Kidney (tissue), 13 donors: ENCODE measurements at regions not wholly inside any gene's neighbourhood (a gene's known extent, or its start where the extent isn't known, plus 50 kb on each side); places are given as distances from the start of the nearest gene placed in this dataset.

ENCODE experiments used
- DNase-seq, 5 donors: peaks; one replicate each; pipeline ENCODE4 v3.0.0-alpha.2; 2013 to 2020
- FAIRE-seq: peaks from 2 replicates; lab custom pipeline; 2012; peaks lifted over from hg19 to GRCh38; lab: Jason Lieb, UNC
- H3K27ac ChIP-seq, 2 donors: one replicate each; pipeline ENCODE4 v1.7.0; 2013; ENCODE audit warnings: low read depth in 2 of 2, low read length in 2 of 2, inconsistent platforms in 1 of 2
- H3K27me3 ChIP-seq: one replicate; pipeline ENCODE4 v1.7.1; 2013; ENCODE audit warnings: low read length, inconsistent platforms; ENCODE audit not compliant: control insufficient read depth, insufficient read depth
- H3K36me3 ChIP-seq, 3 donors: one replicate each; pipeline versions ENCODE4 v1.7.0 to v1.7.1; 2013; ENCODE audit warnings: low read length in 3 of 3, control low read depth in 1 of 3, inconsistent platforms in 1 of 3; ENCODE audit not compliant: insufficient read depth in 3 of 3, control insufficient read depth in 2 of 3
- H3K4me1 ChIP-seq, 3 donors: one replicate each; pipeline versions ENCODE4 v1.7.0 to v1.7.1; 2013; ENCODE audit warnings: low read length in 3 of 3, inconsistent platforms in 1 of 3, low read depth in 1 of 3; ENCODE audit not compliant: control insufficient read depth in 2 of 3, insufficient read depth in 2 of 3
- H3K4me3 ChIP-seq, 3 donors: one replicate each; pipeline versions ENCODE4 v1.7.0 to v1.8.1; 2013; ENCODE audit warnings: low read length in 3 of 3, control low read depth in 1 of 3, inconsistent platforms in 1 of 3
- H3K9ac ChIP-seq, 3 donors: one replicate each; pipeline versions ENCODE4 v1.7.0 to v1.7.1; 2013; ENCODE audit warnings: low read length in 3 of 3, control low read depth in 1 of 3, inconsistent platforms in 1 of 3
- H3K9me3 ChIP-seq, 3 donors: one replicate each; pipeline versions ENCODE4 v1.7.0 to v1.7.1; 2013; ENCODE audit warnings: low read length in 3 of 3, control low read depth in 1 of 3, inconsistent platforms in 1 of 3; ENCODE audit not compliant: control insufficient read depth in 2 of 3, insufficient read depth in 1 of 3
- intact Hi-C: fragments of 100-400 bp; cut with DNase I; formaldehyde crosslinking; loops from one replicate; pipeline ENCODE4 v1.11.1; 2022
- TF ChIP-seq, protein P1 (sequence below): IDR thresholded peaks from 3 replicates; pipeline ENCODE4 v1.5.1; 2012; ENCODE audit warnings: mild to moderate bottlenecking, moderate library complexity, borderline replicate concordance; ENCODE audit not compliant: insufficient read depth; ENCODE audit errors: extremely low read depth
- donor health status: control.
- donor health status: control.
- donor health status: control.
- donor health status: control.
- donor health status: control.
- donor health status: DM: yes; HTN: yes; CAD: no.
- donor health status: Normal renal cell carcinoma (clear cell type).

DNA sequence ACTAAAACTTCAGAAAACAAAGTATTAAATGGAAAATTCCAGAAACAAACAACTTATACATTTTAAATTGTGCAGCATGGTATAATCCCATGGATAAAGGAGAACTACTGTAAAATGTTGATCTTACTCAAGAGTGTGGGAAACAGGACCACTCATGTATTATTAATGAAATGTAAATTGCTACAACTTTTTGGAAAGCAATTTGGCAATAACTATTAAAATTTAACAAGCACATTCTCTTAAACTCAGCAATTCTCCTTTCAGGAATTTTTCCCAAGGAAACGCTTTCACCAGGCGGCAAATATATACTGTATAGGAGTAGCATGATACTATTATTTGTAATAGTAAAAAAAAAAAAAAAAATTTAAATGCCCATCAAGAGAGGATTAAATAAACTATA, 284.5 kb upstream of the AMIGO2 start:
- TF ChIP-seq, protein P1, sequence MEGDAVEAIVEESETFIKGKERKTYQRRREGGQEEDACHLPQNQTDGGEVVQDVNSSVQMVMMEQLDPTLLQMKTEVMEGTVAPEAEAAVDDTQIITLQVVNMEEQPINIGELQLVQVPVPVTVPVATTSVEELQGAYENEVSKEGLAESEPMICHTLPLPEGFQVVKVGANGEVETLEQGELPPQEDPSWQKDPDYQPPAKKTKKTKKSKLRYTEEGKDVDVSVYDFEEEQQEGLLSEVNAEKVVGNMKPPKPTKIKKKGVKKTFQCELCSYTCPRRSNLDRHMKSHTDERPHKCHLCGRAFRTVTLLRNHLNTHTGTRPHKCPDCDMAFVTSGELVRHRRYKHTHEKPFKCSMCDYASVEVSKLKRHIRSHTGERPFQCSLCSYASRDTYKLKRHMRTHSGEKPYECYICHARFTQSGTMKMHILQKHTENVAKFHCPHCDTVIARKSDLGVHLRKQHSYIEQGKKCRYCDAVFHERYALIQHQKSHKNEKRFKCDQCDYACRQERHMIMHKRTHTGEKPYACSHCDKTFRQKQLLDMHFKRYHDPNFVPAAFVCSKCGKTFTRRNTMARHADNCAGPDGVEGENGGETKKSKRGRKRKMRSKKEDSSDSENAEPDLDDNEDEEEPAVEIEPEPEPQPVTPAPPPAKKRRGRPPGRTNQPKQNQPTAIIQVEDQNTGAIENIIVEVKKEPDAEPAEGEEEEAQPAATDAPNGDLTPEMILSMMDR = no peak
- FAIRE-seq = no peak
- H3K27me3 ChIP-seq = no peaks in the 10 kb centered on the region
- intact Hi-C loops = no loop called here
- H3K9ac ChIP-seq = no peak overlapping the region
- no peak for DNase-seq
- no peak overlapping the region for H3K4me3 ChIP-seq
- peaks cover 0 to 2% (median 0%) of the 10 kb centered on the region in 3 donors for H3K9me3 ChIP-seq
- H3K4me1 ChIP-seq = peaks cover 0 to 5% (median 0%) of the 10 kb centered on the region in 3 donors
- no peak overlapping the region for H3K27ac ChIP-seq
- no peaks in the 10 kb centered on the region for H3K36me3 ChIP-seq

DNA sequence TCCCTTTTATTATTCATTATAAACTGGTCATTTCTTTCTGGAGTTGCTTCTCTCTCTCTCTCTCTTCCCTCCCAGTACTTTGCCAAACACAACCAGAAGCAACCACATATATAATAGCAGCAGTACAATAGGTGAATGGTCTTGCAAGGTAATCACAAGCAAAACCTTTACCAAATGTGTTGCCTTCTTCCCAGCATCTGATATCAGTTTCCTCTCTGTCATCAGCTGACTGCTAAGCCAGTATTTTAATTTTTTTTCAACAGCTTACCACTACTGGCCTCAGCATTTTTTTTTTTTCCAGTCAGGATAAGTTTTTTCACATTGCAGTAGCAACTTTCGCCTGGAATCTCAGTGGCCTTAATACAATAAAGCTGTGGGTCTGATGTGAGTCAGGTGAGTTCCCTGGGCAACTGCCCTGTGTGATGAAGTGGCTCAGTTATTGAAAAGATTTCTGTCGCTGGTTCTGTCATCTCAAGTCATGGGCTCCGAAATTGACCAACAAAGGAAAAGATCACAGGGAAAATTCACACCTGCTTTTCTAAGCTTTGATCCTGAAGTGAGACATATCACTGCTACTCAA, 282.5 kb upstream of the AMIGO2 start:
- TF ChIP-seq, protein P1 = no peak
- DNase-seq (no peak), FAIRE-seq (no peak)
- Histone ChIP-seq H3K9me3 (no peaks in the 10 kb centered on the region), H3K4me1 (peaks cover 0 to 5% (median 0%) of the 10 kb centered on the region in 3 donors), H3K27me3 (no peaks in the 10 kb centered on the region), H3K36me3 (no peaks in the 10 kb centered on the region), H3K9ac (no peak overlapping the region), H3K4me3 (no peak overlapping the region), H3K27ac (no peak overlapping the region)
- intact Hi-C loops = no loop called here

DNA sequence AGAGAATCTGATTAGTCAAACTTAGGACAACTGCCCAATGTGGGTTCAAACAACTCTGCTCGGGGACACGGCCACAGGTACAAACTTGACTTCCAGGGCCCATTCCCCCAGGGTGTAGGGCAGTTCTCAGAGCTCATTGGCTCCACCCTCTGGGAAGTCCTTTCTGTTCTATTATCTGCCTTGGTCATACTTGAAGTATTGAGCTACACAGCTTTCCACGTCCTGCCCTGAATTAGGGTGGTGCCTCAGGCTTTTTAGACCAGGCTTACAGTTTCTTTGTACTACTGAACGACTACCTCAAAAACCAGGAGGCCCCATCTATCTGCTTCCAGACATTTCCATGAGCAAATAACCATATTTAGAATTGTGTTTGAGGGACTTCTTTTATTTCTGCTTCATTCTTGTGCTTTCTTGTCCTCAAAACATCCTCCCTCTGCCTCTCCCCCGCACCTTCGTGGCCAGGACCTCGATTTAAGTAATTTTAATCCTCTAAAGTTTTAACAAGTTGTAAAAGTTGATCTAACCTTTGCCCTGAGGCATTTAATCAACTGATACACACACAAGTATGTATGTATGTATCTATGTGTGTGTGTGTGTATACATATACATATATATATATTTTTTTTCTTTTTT, 281.7 kb upstream of the AMIGO2 start:
- intact Hi-C loops = no loop called here
- FAIRE-seq (no peak), DNase-seq (peak in 3 of 5 donors; percentile 14 to 41 (median 35))
- H3K4me3 ChIP-seq = no peak overlapping the region
- peaks cover 0 to 5% (median 0%) of the 10 kb centered on the region in 3 donors for H3K4me1 ChIP-seq
- H3K9me3 ChIP-seq = no peaks in the 10 kb centered on the region
- peak overlapping the region; percentile 7 to 56 for H3K27ac ChIP-seq
- H3K27me3 ChIP-seq = no peaks in the 10 kb centered on the region
- no peak overlapping the region for H3K9ac ChIP-seq
- no peaks in the 10 kb centered on the region for H3K36me3 ChIP-seq
- TF ChIP-seq, protein P1 = no peak
